K562 (cell line): ENCODE measurements at regions not wholly inside any gene's neighbourhood (a gene's known extent, or its start where the extent isn't known, plus 50 kb on each side); places are given as distances from the start of the nearest gene placed in this dataset.

Experiments
- ATAC-seq: fragments of 200-7000 bp; cut with Tn5 transposase; 3 replicates; pipeline ENCODE4 v1.9.1; 2020; ENCODE audit warnings: moderate library complexity
- BruUV-seq: library from RNA; stranded (reverse); fragments of 400-500 nt; replicated peaks from 2 replicates; lab custom pipeline; 2021; lab: Mats Ljungman, UMichigan
- CTCF ChIA-PET: fragments of 300-600 bp; formaldehyde crosslinking; extraction: SDS; loops from one replicate; lab custom pipeline; 2021; ENCODE audit warnings: low intra/inter-chr PET ratio; lab: Yijun Ruan, JAX
- POLR2A ChIA-PET: fragments of 300-600, 350-650 bp; sonication (Branson Sonifier 250); formaldehyde crosslinking; extraction: SDS; loops from one replicate; lab custom pipeline; 2021; ENCODE audit warnings: antibody characterized with exemption, inconsistent platforms; lab: Yijun Ruan, JAX
- DNase-seq, 4 experiments: peaks; one replicate each; pipeline versions ENCODE4 v3.0.0 to v3.0.0-alpha.2; 2011 to 2018; ENCODE audit warnings: low spot score in 3 of 4, mixed read lengths in 3 of 4; ENCODE audit errors: extremely low read depth in 1 of 4
- FAIRE-seq: peaks from 2 replicates; lab custom pipeline; 2011; peaks lifted over from hg19 to GRCh38; lab: Jason Lieb, UNC
- H2AFZ ChIP-seq: 2 replicates; pipeline ENCODE4 v1.6.0; 2011; ENCODE audit warnings: low read depth, low read length, control low read depth, inconsistent platforms
- H3K27ac ChIP-seq: fragments of 200-600 bp; 3 replicates; pipeline ENCODE4 v1.8.0; 2011; ENCODE audit warnings: low read depth, mild to moderate bottlenecking, control low read depth, inconsistent platforms, low read length, moderate library complexity, mixed read lengths; ENCODE audit errors: extremely low read depth
- H3K27me3 ChIP-seq, 2 experiments: fragments of 300-600 bp in 1 of 2; 2 replicates in 1 of 2; 3 replicates in 1 of 2; pipeline versions ENCODE4 v1.6.0 to v1.8.0; 2011; ENCODE audit warnings: inconsistent platforms in 2 of 2, low read length in 2 of 2, mild to moderate bottlenecking in 1 of 2, mixed read lengths in 1 of 2, moderate library complexity in 1 of 2; ENCODE audit not compliant: control insufficient read depth in 2 of 2, insufficient read depth in 2 of 2
- H3K36me3 ChIP-seq: fragments of 300-600 bp; 3 replicates; pipeline ENCODE4 v1.8.0; 2011; ENCODE audit warnings: mild to moderate bottlenecking, low read length, inconsistent platforms; ENCODE audit not compliant: control insufficient read depth, insufficient read depth
- H3K4me1 ChIP-seq, 2 experiments: fragments of 200-600 bp in 1 of 2; replicated peaks in 1 of 2; 2 replicates in 1 of 2; 3 replicates in 1 of 2; pipeline versions ENCODE4 v1.5.1 to v1.8.0; 2011; ENCODE audit warnings: inconsistent platforms in 2 of 2, low read length in 2 of 2, mild to moderate bottlenecking in 1 of 2, mixed read lengths in 1 of 2, moderate library complexity in 1 of 2; ENCODE audit not compliant: control insufficient read depth in 2 of 2, insufficient read depth in 2 of 2
- H3K4me2 ChIP-seq: 2 replicates; pipeline ENCODE4 v1.6.1; 2011; ENCODE audit warnings: low read length, control low read depth, inconsistent platforms, mixed read lengths; ENCODE audit not compliant: insufficient read depth
- H3K4me3 ChIP-seq: fragments of 200-600 bp; sonication (generic), shearing (Covaris generic); 2 replicates; pipeline ENCODE4 v1.5.1; 2016; ENCODE audit warnings: control low read depth, inconsistent platforms
- H3K79me2 ChIP-seq: fragments of 200-600 bp; 3 replicates; pipeline ENCODE4 v1.8.0; 2011; ENCODE audit warnings: low read length, inconsistent platforms; ENCODE audit not compliant: control insufficient read depth, insufficient read depth
- H3K9ac ChIP-seq, 2 experiments: 2 replicates each; pipeline versions ENCODE4 v1.6.0 to v1.6.1; 2011; ENCODE audit warnings: low read depth in 2 of 2, low read length in 2 of 2, control low read depth in 1 of 2, inconsistent platforms in 1 of 2, mild to moderate bottlenecking in 1 of 2, mixed read lengths in 1 of 2; ENCODE audit not compliant: insufficient read depth in 1 of 2
- H3K9me1 ChIP-seq: one replicate; pipeline ENCODE4 v1.6.0; 2011; ENCODE audit warnings: inconsistent platforms, mild to moderate bottlenecking, low read length, moderate library complexity; ENCODE audit not compliant: control insufficient read depth, insufficient read depth
- H3K9me3 ChIP-seq: replicated peaks from 2 replicates; pipeline ENCODE4 v1.5.1; 2011; ENCODE audit warnings: low read depth, low read length, inconsistent platforms; ENCODE audit not compliant: control insufficient read depth, insufficient read depth
- H4K20me1 ChIP-seq: replicated peaks from 2 replicates; pipeline ENCODE4 v1.6.1; 2011; ENCODE audit warnings: low read length, inconsistent platforms, mixed read lengths; ENCODE audit not compliant: control insufficient read depth, insufficient read depth
- CCAR2 ChIP-seq: fragments of 200-400 bp; formaldehyde crosslinking; IDR thresholded peaks from 2 replicates; pipeline ENCODE4 v1.6.1; 2017; ENCODE audit warnings: mild to moderate bottlenecking, low read depth, low read length
- HSF4 ChIP-seq: fragments of 250-450 bp; sonication (Bioruptor Pico); IDR thresholded peaks from 2 replicates; pipeline ENCODE4 v2.1.2; 2022; ENCODE audit warnings: mild to moderate bottlenecking, moderate library complexity, borderline replicate concordance
- ILF3 ChIP-seq: fragments of 450-650 bp; IDR thresholded peaks from 2 replicates; pipeline ENCODE4 v1.6.1; 2018; ENCODE audit warnings: antibody characterized with exemption, mild to moderate bottlenecking, moderate library complexity, borderline replicate concordance
- PPARD ChIP-seq: fragments of 250-450 bp; sonication (Bioruptor Pico); IDR thresholded peaks from 2 replicates; pipeline ENCODE4 v1.8.0; 2022; ENCODE audit warnings: inconsistent platforms, mild to moderate bottlenecking, moderate library complexity
- SMC3 ChIP-seq: conservative IDR thresholded peaks from 2 replicates; pipeline ENCODE4 v1.6.1; 2011; ENCODE audit warnings: low read depth, low read length, improper control_type of control experiment; ENCODE audit not compliant: insufficient read depth
- TAF15 ChIP-seq: fragments of 200-400 bp; formaldehyde crosslinking; IDR thresholded peaks from 2 replicates; pipeline ENCODE4 v1.6.1; 2017; ENCODE audit warnings: mild to moderate bottlenecking, low read depth, low read length, moderate library complexity
- ZC3H4 ChIP-seq: sonication (generic); formaldehyde crosslinking; IDR thresholded peaks from 2 replicates; pipeline ENCODE4 v1.9.0; 2021; ENCODE audit warnings: missing genetic modification reagents, borderline replicate concordance
- ZNF586 ChIP-seq: fragments of 450-650 bp; formaldehyde crosslinking; conservative IDR thresholded peaks from 2 replicates; pipeline ENCODE4 v1.4.0; 2020; ENCODE audit warnings: mild to moderate bottlenecking, moderate library complexity
- WGBS: fragments of 100-300 bp; shearing (Covaris generic); methylation state at CpG from one replicate; pipeline ENCODE4 v1.1.6; 2016; ENCODE audit warnings: low coverage, mixed read lengths; ENCODE audit not compliant: insufficient coverage; ENCODE audit errors: missing lambda C conversion rate; 5-methylcytosine and 5-hydroxymethylcytosine counted together
- in situ Hi-C: fragments of 300-500 bp; cut with MboI; formaldehyde crosslinking; loops from 4 replicates; pipeline ENCODE4 v1.15.0; 2018; ENCODE audit warnings: inconsistent platforms, mixed read lengths
- intact Hi-C: fragments of 100-400 bp; cut with micrococcal nuclease; formaldehyde crosslinking; loops from 2 replicates; pipeline ENCODE4 v1.14.2; 2022
- TF ChIP-seq, protein P1 (sequence below): fragments of 450-650 bp; formaldehyde crosslinking; IDR thresholded peaks from 2 replicates; pipeline ENCODE4 v1.4.0; 2020; ENCODE audit warnings: mild to moderate bottlenecking, mixed read lengths
- TF ChIP-seq, protein P2 (sequence below): sonication (generic); formaldehyde crosslinking; IDR thresholded peaks from 2 replicates; pipeline ENCODE4 v1.8.1; 2022; ENCODE audit warnings: missing genetic modification reagents

DNA sequence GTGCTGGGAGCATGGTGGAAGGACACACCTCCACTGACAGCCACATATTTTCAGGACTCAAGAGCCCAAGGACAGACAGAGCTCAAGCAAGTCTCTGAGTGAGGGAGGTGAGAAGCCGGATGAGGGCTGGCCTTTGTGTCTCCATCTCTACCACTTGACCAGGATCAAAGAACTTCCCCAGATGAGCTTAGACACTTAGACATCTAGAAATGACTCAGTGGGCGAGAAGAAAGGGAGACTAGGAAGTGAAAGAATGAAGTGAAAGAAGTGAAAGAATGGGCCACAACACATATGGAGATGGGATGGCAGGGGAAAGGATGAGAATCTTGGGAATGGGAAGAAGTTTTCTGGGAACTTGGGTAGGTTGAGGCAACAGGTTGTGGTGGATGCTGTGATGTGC lies 274.9 kb upstream of the CCL2 start:
- Histone ChIP-seq H4K20me1 (no peaks in the 10 kb centered on the region), H3K79me2 (no peaks in the 10 kb centered on the region), H3K4me2 (no peak overlapping the region), H2AFZ (no peak overlapping the region), H3K9ac (no peak overlapping the region), H3K4me3 (no peak overlapping the region), H3K9me3 (no peaks in the 10 kb centered on the region), H3K36me3 (no peaks in the 10 kb centered on the region), H3K9me1 (no peaks in the 10 kb centered on the region), H3K4me1 (no peaks in the 10 kb centered on the region; a peak in 1 of 5 replicates), H3K27me3 (peaks cover 0 to 12% of the 10 kb centered on the region in 2 experiments; a peak in 2 of 5 replicates), H3K27ac (no peak overlapping the region)
- DNase-seq (no peak), ATAC-seq (no peak), FAIRE-seq (no peak)
- ChIA-PET POLR2A (interaction anchor here (1.1 kb wide), 1 partner anchor 10 kb away, joined by 3 read pairs; no protein-coding TSS in a partner anchor), CTCF (no interaction called here)
- WGBS, result 0% methylated on average over 2 of the region's 2 CpGs
- in situ Hi-C loops (no loop called here), intact Hi-C loops (no loop called here)
- no TSS peak for BruUV-seq
- TF ChIP-seq CCAR2 (no peak), HSF4 (CRISPR knock-in tag) (no peak), ZC3H4 (no peak), ZNF586 (CRISPR knock-in tag) (no peak), SMC3 (no peak), TAF15 (no peak), ILF3 (no peak), PPARD (CRISPR knock-in tag) (no peak)
- TF ChIP-seq, protein P1, sequence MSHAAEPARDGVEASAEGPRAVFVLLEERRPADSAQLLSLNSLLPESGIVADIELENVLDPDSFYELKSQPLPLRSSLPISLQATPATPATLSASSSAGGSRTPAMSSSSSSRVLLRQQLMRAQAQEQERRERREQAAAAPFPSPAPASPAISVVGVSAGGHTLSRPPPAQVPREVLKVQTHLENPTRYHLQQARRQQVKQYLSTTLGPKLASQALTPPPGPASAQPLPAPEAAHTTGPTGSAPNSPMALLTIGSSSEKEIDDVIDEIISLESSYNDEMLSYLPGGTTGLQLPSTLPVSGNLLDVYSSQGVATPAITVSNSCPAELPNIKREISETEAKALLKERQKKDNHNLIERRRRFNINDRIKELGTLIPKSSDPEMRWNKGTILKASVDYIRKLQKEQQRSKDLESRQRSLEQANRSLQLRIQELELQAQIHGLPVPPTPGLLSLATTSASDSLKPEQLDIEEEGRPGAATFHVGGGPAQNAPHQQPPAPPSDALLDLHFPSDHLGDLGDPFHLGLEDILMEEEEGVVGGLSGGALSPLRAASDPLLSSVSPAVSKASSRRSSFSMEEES (CRISPR knock-in tag), result no peak
- TF ChIP-seq, protein P2, sequence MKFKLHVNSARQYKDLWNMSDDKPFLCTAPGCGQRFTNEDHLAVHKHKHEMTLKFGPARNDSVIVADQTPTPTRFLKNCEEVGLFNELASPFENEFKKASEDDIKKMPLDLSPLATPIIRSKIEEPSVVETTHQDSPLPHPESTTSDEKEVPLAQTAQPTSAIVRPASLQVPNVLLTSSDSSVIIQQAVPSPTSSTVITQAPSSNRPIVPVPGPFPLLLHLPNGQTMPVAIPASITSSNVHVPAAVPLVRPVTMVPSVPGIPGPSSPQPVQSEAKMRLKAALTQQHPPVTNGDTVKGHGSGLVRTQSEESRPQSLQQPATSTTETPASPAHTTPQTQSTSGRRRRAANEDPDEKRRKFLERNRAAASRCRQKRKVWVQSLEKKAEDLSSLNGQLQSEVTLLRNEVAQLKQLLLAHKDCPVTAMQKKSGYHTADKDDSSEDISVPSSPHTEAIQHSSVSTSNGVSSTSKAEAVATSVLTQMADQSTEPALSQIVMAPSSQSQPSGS (CRISPR knock-in tag), result no peak
